ENCODE measurements at regions not wholly inside any gene's neighbourhood (a gene's known extent, or its start where the extent isn't known, plus 50 kb on each side); places are given as distances from the start of the nearest gene placed in this dataset.

DNA sequence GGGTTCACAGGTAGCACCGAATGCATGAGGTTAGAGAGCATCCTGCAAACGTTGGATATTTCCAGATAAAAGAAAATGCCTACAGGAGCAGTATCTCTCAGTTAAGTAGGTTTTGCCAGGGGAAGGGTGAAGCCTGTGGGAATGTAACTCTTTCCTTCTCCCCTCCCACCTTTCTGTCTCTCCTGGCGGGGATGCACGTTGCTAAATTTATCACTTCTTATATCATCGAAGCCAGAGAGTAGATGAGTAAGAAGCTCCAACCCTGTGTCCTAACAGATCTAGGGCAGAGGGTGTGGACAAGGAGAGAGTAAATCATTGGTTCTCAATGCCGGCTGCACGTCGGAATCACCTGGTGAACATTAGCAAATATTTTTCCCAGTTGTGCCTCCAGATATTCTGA, 457.5 kb downstream of the ENC1 start:
- TF ChIP-seq RBBP5 (conservative IDR thresholded peaks at IDR 0.05) (no peak), ESRRA (IDR thresholded peaks at IDR 0.05; ENCODE audit: low read length) (no peak), CBX5 (IDR thresholded peaks at IDR 0.05; ENCODE audit: low read depth) (no peak), POLR2A (IDR thresholded peaks at IDR 0.05; ENCODE audit: low read depth, low read length) (no peak), BACH1 (IDR thresholded peaks at IDR 0.05; ENCODE audit: borderline replicate concordance) (no peak), NFYA (IDR thresholded peaks at IDR 0.05; ENCODE audit: borderline replicate concordance, low read depth, low read length) (no peak)
- TF ChIP-seq, protein P1, sequence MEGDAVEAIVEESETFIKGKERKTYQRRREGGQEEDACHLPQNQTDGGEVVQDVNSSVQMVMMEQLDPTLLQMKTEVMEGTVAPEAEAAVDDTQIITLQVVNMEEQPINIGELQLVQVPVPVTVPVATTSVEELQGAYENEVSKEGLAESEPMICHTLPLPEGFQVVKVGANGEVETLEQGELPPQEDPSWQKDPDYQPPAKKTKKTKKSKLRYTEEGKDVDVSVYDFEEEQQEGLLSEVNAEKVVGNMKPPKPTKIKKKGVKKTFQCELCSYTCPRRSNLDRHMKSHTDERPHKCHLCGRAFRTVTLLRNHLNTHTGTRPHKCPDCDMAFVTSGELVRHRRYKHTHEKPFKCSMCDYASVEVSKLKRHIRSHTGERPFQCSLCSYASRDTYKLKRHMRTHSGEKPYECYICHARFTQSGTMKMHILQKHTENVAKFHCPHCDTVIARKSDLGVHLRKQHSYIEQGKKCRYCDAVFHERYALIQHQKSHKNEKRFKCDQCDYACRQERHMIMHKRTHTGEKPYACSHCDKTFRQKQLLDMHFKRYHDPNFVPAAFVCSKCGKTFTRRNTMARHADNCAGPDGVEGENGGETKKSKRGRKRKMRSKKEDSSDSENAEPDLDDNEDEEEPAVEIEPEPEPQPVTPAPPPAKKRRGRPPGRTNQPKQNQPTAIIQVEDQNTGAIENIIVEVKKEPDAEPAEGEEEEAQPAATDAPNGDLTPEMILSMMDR (IDR thresholded peaks at IDR 0.05 in 2 of 3, conservative IDR thresholded peaks at IDR 0.05 in 1 of 3; ENCODE audit: control insufficient read depth in 2 of 3, extremely low read depth in 1 of 3, insufficient read depth in 1 of 3, low read depth in 3 of 3, low read length in 3 of 3): no peak
- TF ChIP-seq, protein P2, sequence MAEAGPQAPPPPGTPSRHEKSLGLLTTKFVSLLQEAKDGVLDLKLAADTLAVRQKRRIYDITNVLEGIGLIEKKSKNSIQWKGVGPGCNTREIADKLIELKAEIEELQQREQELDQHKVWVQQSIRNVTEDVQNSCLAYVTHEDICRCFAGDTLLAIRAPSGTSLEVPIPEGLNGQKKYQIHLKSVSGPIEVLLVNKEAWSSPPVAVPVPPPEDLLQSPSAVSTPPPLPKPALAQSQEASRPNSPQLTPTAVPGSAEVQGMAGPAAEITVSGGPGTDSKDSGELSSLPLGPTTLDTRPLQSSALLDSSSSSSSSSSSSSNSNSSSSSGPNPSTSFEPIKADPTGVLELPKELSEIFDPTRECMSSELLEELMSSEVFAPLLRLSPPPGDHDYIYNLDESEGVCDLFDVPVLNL (IDR thresholded peaks at IDR 0.05; ENCODE audit: low read depth, low read length): no peak
